GM12891 (cell line): ENCODE measurements at regions not wholly inside any gene's neighbourhood (a gene's known extent, or its start where the extent isn't known, plus 50 kb on each side); places are given as distances from the start of the nearest gene placed in this dataset.

ENCODE experiments used
- PAX5 ChIP-seq: IDR thresholded peaks from 2 replicates; pipeline ENCODE4 v1.6.1; 2011; ENCODE audit warnings: low read length, moderate library complexity, mild to moderate bottlenecking; ENCODE audit not compliant: insufficient read depth, severe bottlenecking
- POLR2A ChIP-seq: IDR thresholded peaks from 2 replicates; pipeline ENCODE4 v1.6.1; 2011; ENCODE audit warnings: low read depth, low read length, control low read depth
- POLR2AphosphoS5 ChIP-seq: IDR thresholded peaks from 2 replicates; pipeline ENCODE4 v1.6.1; 2011; ENCODE audit warnings: low read depth, low read length, control low read depth

GRCh38 chr6:11322252-11322885 lies 89.9 kb upstream of the NEDD9 start:
- TF ChIP-seq POLR2A, result no peak
- 0 out of 2 replicates have a peak, but pooled peaks have one; percentile 16 for TF ChIP-seq POLR2AphosphoS5
- no peak for TF ChIP-seq PAX5
